Thoracic aorta (tissue), 2 donors: ENCODE measurements at regions not wholly inside any gene's neighbourhood (a gene's known extent, or its start where the extent isn't known, plus 50 kb on each side); places are given as distances from the start of the nearest gene placed in this dataset.

Experiments used
- ATAC-seq: fragments of 150-250 bp; one replicate; pipeline ENCODE4 v1.8.0; 2017; ENCODE audit warnings: low read depth; ENCODE audit not compliant: insufficient number of reproducible peaks, low FRiP score
- DNase-seq: peaks from one replicate; pipeline ENCODE4 v3.0.0-alpha.2; 2020; ENCODE audit warnings: low spot score
- H3K27ac ChIP-seq, 2 donors: fragments of 200-600 bp; sonication (generic); 1 replicate in 1 of 2; 2 replicates in 1 of 2; pipeline ENCODE4 v1.5.1; 2016; ENCODE audit warnings: mild to moderate bottlenecking in 2 of 2, moderate library complexity in 2 of 2
- H3K27me3 ChIP-seq: fragments of 200-600 bp; sonication (generic); replicated peaks from 2 replicates; pipeline ENCODE4 v1.6.0; 2016; ENCODE audit warnings: mild to moderate bottlenecking; ENCODE audit not compliant: insufficient read depth
- H3K36me3 ChIP-seq: fragments of 200-600 bp; sonication (generic); one replicate; pipeline ENCODE4 v1.5.1; 2016
- H3K4me1 ChIP-seq, 2 donors: fragments of 200-600 bp; sonication (generic); 1 replicate in 1 of 2; 2 replicates in 1 of 2; pipeline versions ENCODE4 v1.5.1 to v1.6.0; 2016; ENCODE audit warnings: low read depth in 2 of 2, mild to moderate bottlenecking in 1 of 2; ENCODE audit not compliant: control insufficient read depth in 1 of 2
- H3K4me3 ChIP-seq: fragments of 200-600 bp; sonication (generic); 2 replicates; pipeline ENCODE4 v1.5.1; 2016; ENCODE audit warnings: mild to moderate bottlenecking
- H3K9me3 ChIP-seq: fragments of 200-600 bp; sonication (generic); 2 replicates; pipeline ENCODE4 v1.5.1; 2016
- TF ChIP-seq, protein P1 (sequence below): fragments of 200-600 bp; sonication (generic); IDR thresholded peaks from one replicate; pipeline ENCODE4 v1.5.1; 2019; ENCODE audit warnings: antibody characterized with exemption

DNA sequence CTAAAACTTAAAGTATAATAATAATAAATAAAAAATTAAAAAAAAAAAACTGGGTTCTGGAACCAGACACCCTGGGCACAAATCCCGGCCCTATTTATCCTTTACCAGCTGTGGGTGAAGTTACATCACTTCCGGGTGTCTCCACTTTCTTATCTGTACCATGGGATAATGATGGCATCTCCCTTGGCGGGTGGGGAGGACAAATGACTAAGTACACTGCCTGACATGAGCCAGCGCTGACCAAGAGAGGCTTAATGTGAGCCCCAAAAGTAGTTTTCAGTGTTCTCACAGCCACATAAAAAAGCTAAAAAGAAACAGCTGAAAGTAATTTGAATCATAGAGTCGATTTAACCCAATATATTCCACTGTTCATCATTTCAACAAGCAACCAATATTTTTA lies 424.9 kb downstream of the SOX9 start:
- Histone ChIP-seq H3K27ac (no peak overlapping the region), H3K4me3 (no peak overlapping the region), H3K27me3 (no peaks in the 10 kb centered on the region), H3K36me3 (no peaks in the 10 kb centered on the region), H3K9me3 (no peaks in the 10 kb centered on the region), H3K4me1 (no peaks in the 10 kb centered on the region)
- ATAC-seq (no peak), DNase-seq (no peak)
- TF ChIP-seq, protein P1, sequence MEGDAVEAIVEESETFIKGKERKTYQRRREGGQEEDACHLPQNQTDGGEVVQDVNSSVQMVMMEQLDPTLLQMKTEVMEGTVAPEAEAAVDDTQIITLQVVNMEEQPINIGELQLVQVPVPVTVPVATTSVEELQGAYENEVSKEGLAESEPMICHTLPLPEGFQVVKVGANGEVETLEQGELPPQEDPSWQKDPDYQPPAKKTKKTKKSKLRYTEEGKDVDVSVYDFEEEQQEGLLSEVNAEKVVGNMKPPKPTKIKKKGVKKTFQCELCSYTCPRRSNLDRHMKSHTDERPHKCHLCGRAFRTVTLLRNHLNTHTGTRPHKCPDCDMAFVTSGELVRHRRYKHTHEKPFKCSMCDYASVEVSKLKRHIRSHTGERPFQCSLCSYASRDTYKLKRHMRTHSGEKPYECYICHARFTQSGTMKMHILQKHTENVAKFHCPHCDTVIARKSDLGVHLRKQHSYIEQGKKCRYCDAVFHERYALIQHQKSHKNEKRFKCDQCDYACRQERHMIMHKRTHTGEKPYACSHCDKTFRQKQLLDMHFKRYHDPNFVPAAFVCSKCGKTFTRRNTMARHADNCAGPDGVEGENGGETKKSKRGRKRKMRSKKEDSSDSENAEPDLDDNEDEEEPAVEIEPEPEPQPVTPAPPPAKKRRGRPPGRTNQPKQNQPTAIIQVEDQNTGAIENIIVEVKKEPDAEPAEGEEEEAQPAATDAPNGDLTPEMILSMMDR = no peak

GRCh38 chr17:72553051-72553755 lies 432.4 kb downstream of the SOX9 start:
- TF ChIP-seq, protein P1 = no peak
- Histone ChIP-seq H3K4me1 (no peaks in the 10 kb centered on the region), H3K27ac (no peak overlapping the region), H3K9me3 (no peaks in the 10 kb centered on the region), H3K27me3 (no peaks in the 10 kb centered on the region), H3K36me3 (no peaks in the 10 kb centered on the region), H3K4me3 (no peak overlapping the region)
- DNase-seq = no peak
- ATAC-seq = no peak

GRCh38 chr17:72554508-72554907 lies 433.7 kb downstream of the SOX9 start:
- no peak overlapping the region for H3K27ac ChIP-seq
- TF ChIP-seq, protein P1 = no peak
- no peaks in the 10 kb centered on the region for H3K36me3 ChIP-seq
- no peak overlapping the region for H3K4me3 ChIP-seq
- H3K4me1 ChIP-seq = no peaks in the 10 kb centered on the region
- ATAC-seq (no peak), DNase-seq (no peak)
- H3K9me3 ChIP-seq = no peaks in the 10 kb centered on the region
- no peaks in the 10 kb centered on the region for H3K27me3 ChIP-seq

DNA sequence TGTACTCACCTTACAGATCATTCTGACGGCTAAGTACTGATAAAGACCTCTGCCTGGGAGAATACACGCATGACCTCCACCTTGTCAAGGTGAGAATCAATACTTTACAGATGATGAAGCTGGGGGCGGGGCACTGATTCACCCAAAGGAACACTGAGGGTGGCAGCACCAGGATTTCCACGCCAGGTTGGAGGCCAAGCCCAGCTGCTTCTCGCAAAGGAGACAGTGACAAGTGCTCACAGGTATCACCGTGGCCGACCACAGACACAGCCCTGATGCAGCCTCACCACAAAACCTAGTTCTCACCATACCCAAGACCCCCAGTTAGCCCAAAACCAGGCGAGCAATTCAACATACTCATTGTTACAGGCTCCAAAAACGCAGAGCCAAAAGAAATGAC lies 434.2 kb downstream of the SOX9 start:
- DNase-seq (no peak), ATAC-seq (no peak)
- no peaks in the 10 kb centered on the region for H3K27me3 ChIP-seq

GRCh38 chr17:72556944-72557826 lies 436.4 kb downstream of the SOX9 start:
- Histone ChIP-seq H3K27ac (no peak overlapping the region), H3K4me1 (no peaks in the 10 kb centered on the region), H3K27me3 (no peaks in the 10 kb centered on the region), H3K9me3 (no peaks in the 10 kb centered on the region), H3K36me3 (no peaks in the 10 kb centered on the region), H3K4me3 (no peak overlapping the region)
- ATAC-seq = no peak
- TF ChIP-seq, protein P1 = peak; percentile 79
- DNase-seq = no peak

More for the DNA sequence above, 434.2 kb downstream of the SOX9 start:
- Histone ChIP-seq H3K36me3 (no peaks in the 10 kb centered on the region), H3K4me1 (no peaks in the 10 kb centered on the region), H3K27ac (no peak overlapping the region), H3K9me3 (no peaks in the 10 kb centered on the region), H3K4me3 (no peak overlapping the region)
- TF ChIP-seq, protein P1 = no peak
